ENCODE measurements at regions not wholly inside any gene's neighbourhood (a gene's known extent, or its start where the extent isn't known, plus 50 kb on each side); places are given as distances from the start of the nearest gene placed in this dataset.

- H3K9me3 ChIP-seq = no peaks in the 10 kb centered on the region
- H3K27me3 ChIP-seq (replicated peaks; ENCODE audit: insufficient read depth) = no peaks in the 10 kb centered on the region
- no peak for ATAC-seq (ENCODE audit: insufficient number of reproducible peaks, low FRiP score, low read depth)
- H3K4me3 ChIP-seq = no peak overlapping the region
- TF ChIP-seq, protein P1, sequence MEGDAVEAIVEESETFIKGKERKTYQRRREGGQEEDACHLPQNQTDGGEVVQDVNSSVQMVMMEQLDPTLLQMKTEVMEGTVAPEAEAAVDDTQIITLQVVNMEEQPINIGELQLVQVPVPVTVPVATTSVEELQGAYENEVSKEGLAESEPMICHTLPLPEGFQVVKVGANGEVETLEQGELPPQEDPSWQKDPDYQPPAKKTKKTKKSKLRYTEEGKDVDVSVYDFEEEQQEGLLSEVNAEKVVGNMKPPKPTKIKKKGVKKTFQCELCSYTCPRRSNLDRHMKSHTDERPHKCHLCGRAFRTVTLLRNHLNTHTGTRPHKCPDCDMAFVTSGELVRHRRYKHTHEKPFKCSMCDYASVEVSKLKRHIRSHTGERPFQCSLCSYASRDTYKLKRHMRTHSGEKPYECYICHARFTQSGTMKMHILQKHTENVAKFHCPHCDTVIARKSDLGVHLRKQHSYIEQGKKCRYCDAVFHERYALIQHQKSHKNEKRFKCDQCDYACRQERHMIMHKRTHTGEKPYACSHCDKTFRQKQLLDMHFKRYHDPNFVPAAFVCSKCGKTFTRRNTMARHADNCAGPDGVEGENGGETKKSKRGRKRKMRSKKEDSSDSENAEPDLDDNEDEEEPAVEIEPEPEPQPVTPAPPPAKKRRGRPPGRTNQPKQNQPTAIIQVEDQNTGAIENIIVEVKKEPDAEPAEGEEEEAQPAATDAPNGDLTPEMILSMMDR (IDR thresholded peaks at IDR 0.05) = no peak
- H3K36me3 ChIP-seq = no peaks in the 10 kb centered on the region
- H3K4me1 ChIP-seq (ENCODE audit: control insufficient read depth in 1 of 2, low read depth in 2 of 2) = no peaks in the 10 kb centered on the region
- H3K27ac ChIP-seq = no peak overlapping the region
- DNase-seq (ENCODE audit: low spot score) = no peak
Measured at GRCh38 chr1:108034396-108034795, 69.4 kb upstream of the VAV3 start.

GRCh38 chr1:108033550-108033951, 68.6 kb upstream of the VAV3 start:
- ATAC-seq (ENCODE audit: insufficient number of reproducible peaks, low FRiP score, low read depth) = no peak
- Histone ChIP-seq H3K36me3 (no peaks in the 10 kb centered on the region), H3K27me3 (replicated peaks; ENCODE audit: insufficient read depth) (no peaks in the 10 kb centered on the region), H3K4me1 (ENCODE audit: control insufficient read depth in 1 of 2, low read depth in 2 of 2) (no peaks in the 10 kb centered on the region), H3K27ac (no peak overlapping the region), H3K4me3 (no peak overlapping the region), H3K9me3 (no peaks in the 10 kb centered on the region)
- DNase-seq (ENCODE audit: low spot score) = no peak
- TF ChIP-seq, protein P1 (IDR thresholded peaks at IDR 0.05) = no peak

DNA sequence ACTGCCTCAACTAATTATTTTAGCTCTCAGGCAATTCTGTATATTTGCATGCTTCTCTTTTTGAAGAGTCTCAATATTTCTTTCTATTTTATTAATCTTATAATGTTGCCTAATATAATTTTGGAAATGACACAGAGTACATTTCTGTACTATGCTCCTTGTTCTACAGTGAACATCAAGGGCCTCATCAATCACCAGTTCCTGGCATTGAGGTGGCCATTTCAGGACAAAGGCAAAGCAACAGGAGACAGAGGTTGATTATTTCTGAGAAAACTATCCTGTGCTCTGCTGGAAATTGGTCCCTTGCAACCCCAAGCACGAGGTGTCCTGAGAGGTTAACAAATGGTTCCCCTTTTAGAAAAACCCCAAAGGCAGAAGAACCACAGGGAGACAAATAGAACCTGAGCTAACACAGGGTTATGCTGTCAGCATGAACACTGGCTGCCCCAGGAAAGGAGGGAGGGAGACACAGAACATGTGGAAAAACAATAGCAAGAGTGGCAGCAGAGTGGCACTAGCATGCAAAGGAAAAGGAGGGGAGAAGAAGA, 63.9 kb upstream of the VAV3 start:
- DNase-seq (ENCODE audit: low spot score) (no peak), ATAC-seq (ENCODE audit: insufficient number of reproducible peaks, low FRiP score, low read depth) (no peak)
- no peak overlapping the region for H3K4me3 ChIP-seq
- TF ChIP-seq, protein P1 (IDR thresholded peaks at IDR 0.05) = no peak
- no peaks in the 10 kb centered on the region for H3K4me1 ChIP-seq (ENCODE audit: control insufficient read depth in 1 of 2, low read depth in 2 of 2)
- no peaks in the 10 kb centered on the region for H3K27me3 ChIP-seq (replicated peaks; ENCODE audit: insufficient read depth)
- no peaks in the 10 kb centered on the region for H3K9me3 ChIP-seq
- no peaks in the 10 kb centered on the region for H3K36me3 ChIP-seq
- H3K27ac ChIP-seq = no peak overlapping the region

DNA sequence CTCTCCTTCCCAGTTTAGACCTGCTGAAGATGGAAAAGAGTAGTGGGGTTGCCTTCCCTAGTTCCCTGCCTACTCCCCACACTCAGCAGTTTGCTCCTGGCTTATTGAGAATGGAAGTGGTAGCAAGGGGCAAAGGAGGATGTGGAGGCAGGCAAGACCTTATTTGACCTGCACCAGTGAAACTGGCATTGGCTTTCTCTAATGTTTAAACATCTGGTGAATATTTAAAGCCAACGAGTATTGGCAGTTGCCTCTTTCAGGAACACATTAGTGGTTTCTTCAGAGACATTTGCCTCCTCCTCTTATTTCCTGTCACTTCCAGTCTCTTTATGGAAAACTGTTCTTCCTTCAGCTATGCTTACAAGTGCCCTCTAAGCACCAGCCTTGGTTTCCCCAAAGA, 62.4 kb upstream of the VAV3 start:
- Histone ChIP-seq H3K27me3 (replicated peaks; ENCODE audit: insufficient read depth) (no peaks in the 10 kb centered on the region), H3K9me3 (no peaks in the 10 kb centered on the region), H3K4me1 (ENCODE audit: control insufficient read depth in 1 of 2, low read depth in 2 of 2) (no peaks in the 10 kb centered on the region), H3K27ac (no peak overlapping the region), H3K4me3 (no peak overlapping the region), H3K36me3 (no peaks in the 10 kb centered on the region)
- ATAC-seq (ENCODE audit: insufficient number of reproducible peaks, low FRiP score, low read depth) (no peak), DNase-seq (ENCODE audit: low spot score) (no peak)
- TF ChIP-seq, protein P1 (IDR thresholded peaks at IDR 0.05) = no peak

GRCh38 chr1:108017698-108018097, 52.7 kb upstream of the VAV3 start:
- H3K27me3 ChIP-seq (replicated peaks; ENCODE audit: insufficient read depth) = no peaks in the 10 kb centered on the region
- no peaks in the 10 kb centered on the region for H3K4me1 ChIP-seq (ENCODE audit: control insufficient read depth in 1 of 2, low read depth in 2 of 2)
- no peak for ATAC-seq (ENCODE audit: insufficient number of reproducible peaks, low FRiP score, low read depth)

More at GRCh38 chr1:108017698-108018097, 52.7 kb upstream of the VAV3 start:
- Histone ChIP-seq H3K36me3 (no peaks in the 10 kb centered on the region), H3K27ac (no peak overlapping the region), H3K4me3 (no peak overlapping the region), H3K9me3 (no peaks in the 10 kb centered on the region)
- TF ChIP-seq, protein P1 (IDR thresholded peaks at IDR 0.05) = no peak
- no peak for DNase-seq (ENCODE audit: low spot score)

All from thoracic aorta (tissue), 2 donors.